GM18502 (cell line): ENCODE measurements at regions not wholly inside any gene's neighbourhood (a gene's known extent, or its start where the extent isn't known, plus 50 kb on each side); places are given as distances from the start of the nearest gene placed in this dataset.

Source experiments
- ATAC-seq: cut with Tn5 transposase; IDR thresholded peaks from one replicate; pipeline ENCODE4 v1.9.1; 2021; ENCODE audit warnings: mild to moderate bottlenecking; ENCODE audit not compliant: unreplicated experiment, poor library complexity

DNA sequence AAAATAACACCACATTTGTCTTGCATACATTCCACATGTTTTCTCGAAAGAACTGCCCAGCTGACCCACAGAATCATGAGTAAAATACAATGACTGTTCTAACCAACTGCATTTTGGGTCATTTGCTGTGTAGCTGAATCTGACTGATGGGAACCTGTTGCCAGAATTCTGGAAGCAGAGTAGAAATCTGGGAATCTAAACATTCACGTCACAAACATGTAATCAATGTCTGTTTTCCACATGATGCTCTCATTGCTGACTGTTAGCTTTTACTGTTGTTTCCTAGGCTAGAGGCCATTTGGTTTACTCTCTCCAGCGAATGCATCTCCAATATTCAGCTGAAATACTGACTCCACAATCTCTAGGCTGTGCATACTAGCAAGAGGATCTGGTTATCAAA lies 710.1 kb downstream of the KCNJ2 start:
- no peak for ATAC-seq

DNA sequence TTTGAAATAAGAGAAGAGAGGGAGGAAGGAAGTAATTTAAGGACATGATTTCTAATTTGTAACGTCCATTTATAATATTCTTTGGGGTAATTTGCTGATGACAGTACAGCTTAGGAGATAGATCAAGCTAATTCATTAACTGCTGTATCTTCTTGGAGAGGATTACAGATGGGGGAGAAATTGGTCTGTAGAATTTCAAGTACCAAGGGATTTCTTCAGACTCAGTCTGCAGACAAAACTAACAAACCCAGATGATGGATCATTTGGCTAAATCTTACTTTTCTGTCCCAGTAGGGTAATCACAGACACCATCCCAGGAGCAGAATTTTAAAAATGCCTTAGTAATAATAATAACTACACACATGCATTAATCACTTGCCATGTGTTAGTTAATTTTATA lies 711.8 kb downstream of the KCNJ2 start:
- no peak for ATAC-seq

DNA sequence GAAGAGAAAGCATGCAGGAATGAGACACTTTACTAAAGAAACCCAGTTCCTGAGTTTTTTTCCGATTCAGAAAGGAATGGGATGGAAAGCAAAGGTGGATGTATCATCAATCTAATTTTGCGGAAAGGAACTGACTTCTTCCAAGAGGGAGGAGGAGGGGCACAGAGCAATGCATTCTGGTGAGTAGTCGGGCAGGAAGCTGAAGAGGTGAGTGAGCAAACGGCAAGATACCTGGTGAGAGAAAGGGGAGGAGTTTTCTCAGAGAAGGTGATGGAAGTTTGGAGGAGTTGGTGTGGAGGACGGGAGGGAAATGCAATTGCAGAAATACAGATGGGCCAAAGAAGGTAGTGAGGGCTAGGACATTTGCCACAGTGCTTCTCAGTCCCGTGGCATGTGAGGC lies 713.2 kb downstream of the KCNJ2 start:
- no peak for ATAC-seq

DNA sequence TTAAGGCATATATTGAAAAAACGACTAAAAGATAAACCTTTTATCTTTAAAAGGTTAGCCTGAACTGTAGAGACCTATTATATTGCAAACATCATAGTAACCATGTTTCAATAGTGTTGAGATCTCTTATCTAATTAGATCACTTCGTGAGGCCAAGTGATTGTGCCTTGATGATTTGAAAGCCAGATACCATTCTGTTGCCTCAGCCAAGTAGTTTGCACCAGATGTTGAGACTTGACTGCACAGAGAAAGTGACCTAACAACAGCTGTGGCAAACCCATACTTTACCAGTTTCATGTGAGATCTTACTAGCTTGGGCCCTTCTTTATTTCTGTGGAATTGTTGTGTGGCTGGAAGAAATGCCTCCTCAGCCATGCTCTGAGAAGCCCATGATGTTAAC lies 717.3 kb downstream of the KCNJ2 start:
- no peak for ATAC-seq

DNA sequence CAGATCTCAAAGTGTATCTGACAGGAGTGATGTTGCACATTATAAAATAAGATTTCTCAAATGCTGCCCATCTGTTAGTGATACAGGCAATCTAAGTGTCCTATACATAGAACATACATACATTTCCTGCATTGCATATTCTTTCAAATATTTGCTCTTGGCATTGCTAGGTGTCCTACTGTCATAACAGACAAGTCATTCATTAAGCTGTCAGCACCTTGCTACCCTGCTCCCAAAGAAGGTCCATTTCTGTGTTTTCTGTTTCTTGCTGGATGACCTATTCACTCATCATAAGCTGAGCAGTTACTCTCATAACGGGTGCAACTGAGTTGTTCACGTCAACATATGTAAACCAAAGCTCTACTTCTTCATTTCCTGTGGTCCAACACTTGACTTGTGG lies 719.0 kb downstream of the KCNJ2 start:
- no peak for ATAC-seq

DNA sequence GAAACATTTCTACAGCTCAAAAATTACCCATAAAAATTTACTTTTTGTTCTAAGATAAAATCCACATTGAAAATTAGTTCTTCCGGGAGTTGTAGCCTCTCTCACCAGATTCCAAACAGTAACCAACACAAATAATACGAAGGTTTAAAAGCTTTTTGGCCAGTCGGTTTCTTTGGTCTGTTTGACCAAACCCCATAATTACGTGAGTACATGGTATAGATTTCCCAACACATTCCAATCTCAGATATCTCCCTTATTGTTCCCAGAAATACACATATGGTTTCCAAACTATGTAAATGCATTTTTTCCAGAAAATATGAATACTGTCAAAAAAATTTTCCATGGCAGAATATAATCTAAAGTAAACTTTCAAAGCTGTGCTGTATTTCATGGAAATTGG lies 722.0 kb downstream of the KCNJ2 start:
- no peak for ATAC-seq

DNA sequence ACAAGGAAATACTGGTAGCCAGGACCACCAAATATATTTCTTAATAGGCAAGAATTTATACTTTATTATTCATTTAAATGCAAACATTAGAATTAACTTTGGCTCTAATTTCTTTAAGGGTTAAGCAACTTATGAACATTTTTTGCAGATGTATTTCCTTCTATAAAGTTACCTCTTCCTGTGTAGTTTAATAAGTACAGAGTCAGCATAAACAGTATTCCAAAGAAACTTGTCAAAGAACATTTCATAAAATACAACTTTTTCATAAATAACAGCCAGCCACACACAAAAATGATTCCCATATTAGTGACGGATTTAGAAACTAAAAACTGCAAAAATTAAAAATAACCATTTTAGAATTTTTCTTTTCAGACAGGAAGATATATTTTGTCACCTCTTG lies 723.2 kb downstream of the KCNJ2 start:
- ATAC-seq, result no peak

DNA sequence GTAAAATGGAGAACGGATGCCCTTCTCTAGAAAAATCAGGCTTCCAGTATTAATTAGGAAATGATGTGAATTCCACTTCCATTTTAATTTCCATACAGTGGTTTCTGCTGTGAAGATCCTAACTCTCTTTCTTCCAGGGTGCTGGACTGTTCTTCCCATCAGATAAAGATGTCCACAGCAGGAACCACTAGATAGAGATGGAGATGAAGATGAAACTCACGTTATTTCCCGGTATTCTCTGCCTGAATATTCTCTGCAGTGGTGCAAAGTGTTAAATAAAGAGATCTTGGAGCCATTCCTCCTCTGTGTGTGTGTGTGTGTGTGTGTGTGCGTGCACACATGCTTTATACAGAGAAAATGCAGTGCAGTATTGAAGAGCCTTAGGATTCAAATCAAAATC lies 727.5 kb downstream of the KCNJ2 start:
- ATAC-seq, result no peak

DNA sequence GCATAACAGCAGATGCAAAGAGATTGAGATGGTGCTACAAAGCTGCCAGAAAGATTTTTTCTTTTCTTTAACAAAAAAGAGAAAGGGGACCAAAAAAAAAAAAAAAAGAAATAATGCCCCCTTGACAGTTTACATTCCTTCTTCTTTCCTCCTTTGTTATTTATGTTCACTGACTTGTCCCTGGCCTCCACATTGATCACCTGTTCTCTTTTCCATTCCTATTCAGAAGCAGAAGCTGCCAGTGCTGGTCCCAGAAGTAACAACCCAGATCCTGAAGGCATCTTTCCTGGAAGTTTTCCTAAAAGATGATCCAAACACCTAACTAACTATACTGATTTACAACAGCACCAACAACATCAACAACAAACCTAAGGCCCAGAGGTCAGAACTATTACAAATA lies 728.1 kb downstream of the KCNJ2 start:
- ATAC-seq, result no peak

DNA sequence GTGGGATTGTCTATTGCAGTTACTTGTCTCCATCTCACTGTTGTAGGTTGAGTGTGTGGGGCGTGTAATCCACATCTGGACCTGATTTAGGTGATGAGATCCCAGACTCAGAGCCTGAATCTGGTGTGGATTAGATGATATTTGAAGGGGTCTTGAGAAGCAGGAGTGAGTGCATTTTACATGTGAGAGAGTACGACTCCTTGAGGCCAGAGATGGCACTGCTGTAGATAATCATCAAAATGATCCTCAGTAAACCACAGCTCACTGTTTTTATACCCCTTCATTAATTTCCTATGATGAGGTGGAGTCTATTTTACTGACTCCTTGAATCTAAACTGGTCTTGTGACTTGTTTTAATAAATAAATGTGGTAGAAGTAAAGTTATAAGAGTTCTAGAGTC lies 732.5 kb downstream of the KCNJ2 start:
- ATAC-seq, result no peak

DNA sequence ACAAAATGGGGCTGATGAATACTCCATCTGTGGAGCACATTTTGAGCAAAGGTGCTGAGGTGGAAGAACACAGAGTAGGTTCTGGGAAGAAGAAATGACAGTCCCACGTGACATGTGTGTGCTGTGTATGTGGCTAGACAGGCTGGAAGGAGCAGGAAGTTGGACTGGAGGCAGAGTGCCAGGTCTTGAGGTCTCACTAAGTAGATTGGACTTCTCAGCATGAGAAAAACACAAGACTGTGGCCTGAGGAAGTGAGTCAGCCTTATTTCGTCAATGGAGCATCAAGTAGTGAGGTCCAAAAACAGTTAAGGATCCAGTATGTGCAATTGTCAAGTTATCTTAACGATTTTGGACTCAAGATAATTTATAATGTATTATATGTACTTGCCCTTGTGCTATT lies 736.5 kb downstream of the KCNJ2 start:
- ATAC-seq, result no peak

DNA sequence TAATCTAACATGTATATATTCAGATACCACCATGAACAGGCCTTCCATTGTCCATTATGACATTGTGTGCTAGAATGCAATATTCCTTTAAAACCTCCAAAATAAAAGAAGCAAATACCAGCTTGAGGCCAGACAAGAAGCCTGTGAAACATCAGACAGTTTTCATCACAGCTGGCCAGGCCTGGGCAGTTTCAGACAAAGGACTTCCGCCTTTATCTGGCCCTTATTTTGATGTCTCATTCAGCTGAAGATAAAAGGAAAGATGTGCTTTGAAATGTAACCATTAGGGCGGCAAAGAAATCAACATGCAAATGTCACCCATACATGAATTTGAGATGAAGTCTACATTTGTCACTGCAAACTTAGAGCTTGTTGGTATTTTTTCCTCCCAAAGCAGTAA lies 737.5 kb downstream of the KCNJ2 start:
- no peak for ATAC-seq

DNA sequence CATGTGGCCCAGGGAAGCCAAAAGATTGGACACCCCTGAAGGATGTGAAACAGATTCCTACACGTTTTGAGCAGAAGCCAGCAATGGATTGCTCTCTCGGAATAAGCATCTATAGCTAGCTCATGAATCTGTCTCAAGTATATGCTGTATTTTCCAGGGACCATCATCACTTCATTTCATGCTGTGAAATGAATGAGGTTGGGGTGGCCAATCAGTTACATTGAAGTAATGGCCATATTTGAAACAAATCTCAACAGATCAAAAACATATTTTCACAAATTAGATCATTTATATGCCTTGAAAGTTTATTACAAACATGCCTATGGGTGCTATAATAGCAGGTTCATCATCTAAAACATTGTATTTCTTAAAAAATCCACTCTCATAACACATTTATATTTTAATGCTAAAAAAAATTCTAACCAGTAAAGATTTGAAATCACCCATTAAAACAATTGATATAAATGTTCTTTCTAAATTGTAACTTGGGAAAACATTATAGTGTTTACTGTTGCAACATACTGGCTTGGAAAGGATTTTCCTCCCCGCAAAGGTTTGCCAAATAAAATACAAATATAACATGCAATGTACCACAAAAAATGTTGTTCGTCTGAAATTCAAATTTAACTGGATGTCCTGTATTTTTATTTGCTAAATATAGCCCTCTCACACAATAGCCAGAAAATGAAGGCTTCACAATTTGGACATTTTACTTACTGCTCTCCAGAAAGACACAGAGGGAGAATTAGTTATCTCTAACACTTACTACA lies 743.6 kb downstream of the KCNJ2 start:
- no peak for ATAC-seq

DNA sequence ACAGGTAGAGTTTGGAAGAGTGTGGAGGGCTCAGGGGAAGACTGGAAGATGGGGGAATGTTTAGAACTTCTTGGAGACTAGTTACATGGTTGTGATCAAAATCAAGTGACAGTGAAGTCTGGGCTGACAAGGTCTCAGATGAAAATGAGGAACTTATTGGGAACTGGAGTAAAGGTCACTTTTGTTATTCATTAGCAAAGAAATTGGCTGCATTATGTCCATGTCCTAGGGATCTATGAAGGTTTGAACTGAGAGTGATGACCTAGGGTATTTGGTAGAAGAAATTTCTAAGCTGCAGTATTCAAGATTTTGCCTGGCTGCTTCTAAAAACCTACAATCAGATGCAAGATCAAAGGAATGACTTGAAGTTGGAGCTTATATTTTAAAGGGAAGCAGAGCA lies 747.1 kb downstream of the KCNJ2 start:
- no peak for ATAC-seq

DNA sequence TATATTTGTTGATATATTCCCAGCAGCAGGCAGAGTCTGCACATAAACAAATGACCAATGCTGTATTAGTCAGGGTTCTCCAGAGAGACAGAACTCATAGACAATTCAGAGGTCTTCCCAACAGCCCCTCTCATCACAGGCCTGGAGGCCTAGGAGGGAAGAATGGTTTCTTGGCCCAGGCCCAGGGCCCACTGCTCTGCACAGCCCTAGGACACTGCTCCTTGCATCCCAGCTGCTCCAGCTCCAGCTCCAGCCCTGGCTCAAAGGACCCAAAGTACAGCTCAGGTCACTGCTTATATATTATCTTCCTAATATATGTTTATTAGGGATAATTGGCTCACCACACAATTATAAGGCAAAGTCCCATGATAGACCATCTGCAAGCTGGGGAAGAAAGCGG lies 749.9 kb downstream of the KCNJ2 start:
- ATAC-seq, result no peak

DNA sequence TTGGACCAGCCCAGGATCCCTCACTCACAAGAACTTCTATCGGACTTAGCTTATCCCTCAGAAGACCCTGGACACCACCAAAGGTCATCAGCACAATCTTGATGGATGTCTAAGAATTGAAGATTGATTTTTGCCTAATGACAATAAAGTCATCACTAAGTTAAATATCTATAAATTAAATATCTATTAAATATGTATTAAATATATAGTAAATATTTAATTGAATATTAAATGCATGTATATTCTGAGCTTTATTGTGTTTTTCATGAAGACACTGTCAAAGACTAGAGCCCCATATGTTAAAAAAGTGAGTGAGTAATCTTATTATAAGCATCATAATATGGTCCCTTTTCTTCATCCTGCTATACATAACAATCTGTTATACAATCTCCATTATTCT lies 751.1 kb downstream of the KCNJ2 start:
- ATAC-seq, result no peak

DNA sequence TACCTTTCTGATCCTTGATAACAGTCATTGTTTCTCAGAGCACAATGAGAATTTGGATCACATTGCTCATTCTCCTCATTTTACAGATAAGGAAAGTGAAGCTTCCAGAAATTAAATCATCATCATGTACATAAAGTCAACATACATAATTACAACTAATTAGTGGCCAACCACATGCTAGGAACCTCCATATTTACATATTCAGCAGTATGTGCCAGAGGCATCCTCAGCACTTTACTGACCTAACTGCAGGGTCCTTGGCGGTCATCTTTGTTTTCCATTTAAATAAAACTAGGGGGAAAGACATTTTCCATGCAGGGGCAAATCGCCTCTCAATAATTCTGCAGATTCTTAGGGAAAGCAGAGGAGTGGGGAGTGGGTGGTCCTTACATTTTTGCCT lies 752.9 kb downstream of the KCNJ2 start:
- ATAC-seq, result no peak

DNA sequence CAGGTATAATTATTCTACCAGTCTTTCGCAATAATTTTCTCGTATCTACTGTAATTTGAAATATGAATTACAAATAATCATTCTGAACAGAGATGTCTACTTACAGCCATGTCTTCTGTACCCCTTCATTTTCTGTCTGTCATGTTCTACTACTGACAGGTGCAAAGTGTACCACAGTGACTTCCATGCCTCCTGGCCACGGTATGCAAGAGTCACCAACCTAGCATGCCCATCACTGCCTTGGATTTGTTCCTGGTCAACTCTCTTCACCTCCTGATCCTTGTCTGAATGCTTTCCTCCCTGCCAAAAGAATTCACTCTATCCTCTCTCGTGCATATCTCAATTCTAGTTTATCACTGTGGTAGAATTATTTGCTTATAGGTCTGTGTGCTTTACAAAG lies 755.4 kb downstream of the KCNJ2 start:
- no peak for ATAC-seq

DNA sequence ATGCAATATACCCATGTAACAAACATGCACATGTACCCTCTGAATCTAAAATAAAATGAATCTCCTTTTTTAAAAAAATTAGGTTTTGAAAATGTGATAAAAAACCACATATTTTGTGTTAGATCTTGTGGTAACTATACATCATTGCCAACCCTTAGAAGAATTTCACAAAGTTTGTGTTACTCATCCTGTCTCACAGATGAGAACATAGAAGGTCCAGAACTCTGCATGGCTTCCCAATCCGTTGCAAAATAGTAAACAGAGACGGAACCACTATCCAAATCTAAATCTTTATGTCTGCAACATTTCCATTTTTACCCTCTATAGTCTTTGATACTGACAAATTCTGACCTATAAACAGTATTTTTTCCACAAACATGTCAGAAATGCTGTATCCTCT lies 759.9 kb downstream of the KCNJ2 start:
- no peak for ATAC-seq

DNA sequence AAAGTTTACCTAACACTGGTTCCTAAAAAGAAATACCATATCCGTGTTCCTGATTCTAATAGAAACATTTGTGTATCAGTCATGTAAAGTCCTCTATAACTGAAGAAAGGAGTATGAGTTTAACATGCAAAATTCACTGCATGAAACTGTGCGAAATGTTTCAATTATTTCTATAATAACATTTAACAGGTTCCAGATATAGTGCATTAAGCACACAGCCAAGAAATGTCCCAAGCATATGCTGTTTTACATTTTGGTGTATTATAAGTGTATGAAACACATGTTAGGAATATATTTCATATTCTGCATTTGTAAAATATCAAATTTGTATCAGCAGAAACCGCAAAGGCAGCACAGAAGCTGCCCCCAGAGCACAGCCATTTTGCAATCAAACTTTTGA lies 764.9 kb downstream of the KCNJ2 start:
- ATAC-seq, result no peak

DNA sequence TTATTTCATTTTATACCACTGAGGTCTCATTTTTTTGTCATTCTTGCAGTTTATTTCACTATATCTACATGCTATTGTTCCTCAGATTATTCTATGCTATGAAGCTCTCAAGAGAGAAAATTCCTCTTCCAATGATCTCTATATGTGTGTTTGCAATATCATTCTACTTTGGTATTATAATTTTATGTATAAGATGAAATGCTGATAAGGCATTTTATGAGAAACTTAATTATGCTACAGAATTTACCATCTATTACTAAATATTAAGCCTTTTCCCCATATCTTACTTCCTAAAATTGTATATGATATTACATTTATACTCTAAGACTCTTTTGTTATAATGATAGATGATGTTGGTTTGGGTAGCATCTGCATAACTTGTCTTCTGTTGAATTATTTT lies 765.5 kb downstream of the KCNJ2 start:
- no peak for ATAC-seq

DNA sequence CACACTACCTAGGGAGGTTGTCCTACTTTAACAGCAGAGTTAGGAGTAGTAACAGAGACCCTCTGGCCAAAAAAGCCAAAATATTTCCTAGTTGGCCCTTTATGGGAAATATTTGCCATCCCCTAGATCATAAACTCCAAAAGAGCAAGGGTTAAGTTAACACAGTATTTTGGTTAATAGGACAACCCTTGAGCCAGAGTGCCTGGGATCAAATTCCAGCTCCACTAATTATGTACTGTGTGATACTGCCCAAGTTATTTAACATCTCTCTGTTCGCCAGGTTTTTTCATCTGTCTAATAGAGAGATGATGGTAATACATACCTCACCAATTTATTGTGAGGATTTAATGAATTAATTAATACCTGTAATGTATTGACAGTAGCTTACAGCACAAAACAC lies 767.4 kb downstream of the KCNJ2 start:
- ATAC-seq, result no peak

DNA sequence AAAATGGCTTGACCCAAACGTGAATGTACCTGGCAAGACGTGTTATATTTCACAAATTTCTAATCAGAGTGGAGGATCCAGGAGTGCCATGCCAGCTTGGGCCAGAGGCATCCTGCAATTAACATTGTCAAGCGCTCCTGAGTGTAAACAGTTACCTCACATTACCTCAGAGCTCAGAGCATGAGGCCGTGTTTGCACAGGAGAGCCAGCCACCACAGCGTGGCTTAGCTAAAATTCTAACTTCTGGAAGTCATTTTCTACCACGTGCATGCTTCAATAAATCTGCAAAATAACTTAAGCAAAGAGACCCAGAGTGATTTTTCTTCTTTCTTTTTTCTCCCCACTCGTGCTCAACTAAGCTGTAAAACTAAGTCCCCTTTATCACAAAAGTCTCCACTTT lies 769.0 kb downstream of the KCNJ2 start:
- no peak for ATAC-seq
